Peyer's patch (tissue), 4 donors: ENCODE measurements at regions not wholly inside any gene's neighbourhood (a gene's known extent, or its start where the extent isn't known, plus 50 kb on each side); places are given as distances from the start of the nearest gene placed in this dataset.

ENCODE experiments used
- POLR2A ChIP-seq, 2 donors: fragments of 450-650 bp; IDR thresholded peaks; one replicate each; pipeline ENCODE4 v1.5.1; 2017; ENCODE audit warnings: antibody characterized with exemption in 2 of 2, mild to moderate bottlenecking in 2 of 2, moderate library complexity in 2 of 2
- TF ChIP-seq, protein P1 (sequence below), 6 experiments: fragments of 450-650 bp in 4 of 6; fragments of 200-600 bp in 2 of 6; sonication (generic) in 1 of 6; IDR thresholded peaks; one replicate each; pipeline ENCODE4 v1.5.1; 2017 to 2019; ENCODE audit warnings: antibody characterized with exemption in 6 of 6, mild to moderate bottlenecking in 3 of 6, moderate library complexity in 1 of 6

DNA sequence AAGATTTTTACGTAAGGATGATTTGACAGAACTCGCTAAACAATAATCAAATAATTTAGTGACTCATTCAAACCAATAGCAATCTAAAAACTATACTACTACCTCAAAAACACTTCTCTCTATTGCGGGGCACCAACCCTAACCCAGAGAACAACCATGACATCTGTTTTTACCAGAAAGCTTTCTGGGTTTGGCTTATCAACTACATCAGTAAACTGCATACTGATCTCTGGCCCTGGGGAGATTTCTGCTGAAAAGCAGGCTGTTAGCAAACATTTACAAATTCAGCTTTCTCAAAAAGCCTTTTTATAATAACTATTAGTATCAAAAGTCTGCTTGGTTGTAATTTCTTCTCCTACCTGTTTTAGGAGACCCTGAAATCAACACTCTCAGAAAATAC is 144.5 kb upstream of the ZWINT start:
- TF ChIP-seq, protein P1, sequence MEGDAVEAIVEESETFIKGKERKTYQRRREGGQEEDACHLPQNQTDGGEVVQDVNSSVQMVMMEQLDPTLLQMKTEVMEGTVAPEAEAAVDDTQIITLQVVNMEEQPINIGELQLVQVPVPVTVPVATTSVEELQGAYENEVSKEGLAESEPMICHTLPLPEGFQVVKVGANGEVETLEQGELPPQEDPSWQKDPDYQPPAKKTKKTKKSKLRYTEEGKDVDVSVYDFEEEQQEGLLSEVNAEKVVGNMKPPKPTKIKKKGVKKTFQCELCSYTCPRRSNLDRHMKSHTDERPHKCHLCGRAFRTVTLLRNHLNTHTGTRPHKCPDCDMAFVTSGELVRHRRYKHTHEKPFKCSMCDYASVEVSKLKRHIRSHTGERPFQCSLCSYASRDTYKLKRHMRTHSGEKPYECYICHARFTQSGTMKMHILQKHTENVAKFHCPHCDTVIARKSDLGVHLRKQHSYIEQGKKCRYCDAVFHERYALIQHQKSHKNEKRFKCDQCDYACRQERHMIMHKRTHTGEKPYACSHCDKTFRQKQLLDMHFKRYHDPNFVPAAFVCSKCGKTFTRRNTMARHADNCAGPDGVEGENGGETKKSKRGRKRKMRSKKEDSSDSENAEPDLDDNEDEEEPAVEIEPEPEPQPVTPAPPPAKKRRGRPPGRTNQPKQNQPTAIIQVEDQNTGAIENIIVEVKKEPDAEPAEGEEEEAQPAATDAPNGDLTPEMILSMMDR (IDR thresholded peaks at IDR 0.05) = no peak
- no peak for TF ChIP-seq POLR2A (IDR thresholded peaks at IDR 0.05)
